Stimulated activated naive B cell treated with anti-CD40 and anti-IgM and Interleukin-4, amounts not matched to agents 10 μg/mL and 1 μg/mL and 100 μg/mL, for 72 hours (primary cell): ENCODE measurements at regions not wholly inside any gene's neighbourhood (a gene's known extent, or its start where the extent isn't known, plus 50 kb on each side); places are given as distances from the start of the nearest gene placed in this dataset.
A peak's percentile ranks its signal among the peaks of the same experiment; 100 is the strongest.

ENCODE experiments used
- ATAC-seq, 2 donors: fragments of 150-1000 bp; cut with Tn5 transposase; replicated peaks; 2 replicates each; pipeline ENCODE4 v1.10.0; 2021; ENCODE audit warnings: moderate library complexity in 1 of 2
- DNase-seq: peaks from one replicate; pipeline ENCODE4 v3.0.0; 2021
- H3K27ac Mint-ChIP-seq: one replicate; pipeline ENCODE4 v1.8.0; 2022; ENCODE audit warnings: mild to moderate bottlenecking, mixed read lengths
- H3K27me3 Mint-ChIP-seq, 2 donors: one replicate each; pipeline ENCODE4 v1.8.0; 2022; ENCODE audit warnings: mixed read lengths in 2 of 2
- H3K36me3 Mint-ChIP-seq, 2 donors: one replicate each; pipeline ENCODE4 v1.8.0; 2022; ENCODE audit warnings: mixed read lengths in 2 of 2, mild to moderate bottlenecking in 1 of 2
- H3K4me1 Mint-ChIP-seq, 2 donors: one replicate each; pipeline ENCODE4 v1.8.0; 2022; ENCODE audit warnings: mixed read lengths in 2 of 2, mild to moderate bottlenecking in 1 of 2
- H3K4me3 Mint-ChIP-seq, 2 donors: one replicate each; pipeline ENCODE4 v1.8.0; 2022; ENCODE audit warnings: mild to moderate bottlenecking in 2 of 2, mixed read lengths in 2 of 2, moderate library complexity in 1 of 2
- H3K9me3 Mint-ChIP-seq, 2 donors: one replicate each; pipeline ENCODE4 v1.8.0; 2022; ENCODE audit warnings: mixed read lengths in 2 of 2, mild to moderate bottlenecking in 1 of 2

DNA sequence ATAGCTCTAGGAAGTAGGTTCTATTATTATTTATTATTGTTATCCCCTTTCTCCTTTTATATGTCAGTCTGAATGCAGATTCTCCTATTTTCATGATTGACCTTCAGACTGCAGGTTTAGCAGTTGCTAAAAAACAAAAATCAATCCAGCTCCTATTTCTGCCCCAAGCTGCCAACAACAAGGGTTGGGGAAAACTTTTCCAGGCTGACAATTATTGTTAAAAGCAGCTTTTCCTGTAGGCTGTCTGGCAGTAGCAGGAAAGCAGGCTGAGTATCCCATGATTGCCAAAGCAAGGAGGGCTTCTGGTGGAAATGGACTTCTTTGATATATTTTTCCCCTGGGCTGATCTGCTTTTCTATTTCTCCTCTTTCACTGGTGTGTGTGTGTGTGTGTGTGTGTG is 78.0 kb upstream of the CTLA4 start:
- no peaks in the 10 kb centered on the region for H3K36me3 Mint-ChIP-seq
- peaks cover 9 to 18% of the 10 kb centered on the region in 2 donors for H3K4me1 Mint-ChIP-seq
- DNase-seq, result no peak
- no peak overlapping the region for H3K4me3 Mint-ChIP-seq
- peaks cover 27 to 31% of the 10 kb centered on the region in 2 donors for H3K27me3 Mint-ChIP-seq
- no peak overlapping the region for H3K27ac Mint-ChIP-seq
- ATAC-seq, result no peak
- peaks cover 0 to 1% of the 10 kb centered on the region in 2 donors for H3K9me3 Mint-ChIP-seq

- Mint-ChIP-seq H3K4me1 (peaks cover 8 to 18% of the 10 kb centered on the region in 2 donors), H3K27ac (no peak overlapping the region), H3K4me3 (no peak overlapping the region), H3K27me3 (peaks cover 29 to 32% of the 10 kb centered on the region in 2 donors), H3K9me3 (no peaks in the 10 kb centered on the region), H3K36me3 (no peaks in the 10 kb centered on the region)
- ATAC-seq (no peak), DNase-seq (no peak)
Observed at GRCh38 chr2:203790134-203790852, 77.3 kb upstream of the CTLA4 start.

DNA sequence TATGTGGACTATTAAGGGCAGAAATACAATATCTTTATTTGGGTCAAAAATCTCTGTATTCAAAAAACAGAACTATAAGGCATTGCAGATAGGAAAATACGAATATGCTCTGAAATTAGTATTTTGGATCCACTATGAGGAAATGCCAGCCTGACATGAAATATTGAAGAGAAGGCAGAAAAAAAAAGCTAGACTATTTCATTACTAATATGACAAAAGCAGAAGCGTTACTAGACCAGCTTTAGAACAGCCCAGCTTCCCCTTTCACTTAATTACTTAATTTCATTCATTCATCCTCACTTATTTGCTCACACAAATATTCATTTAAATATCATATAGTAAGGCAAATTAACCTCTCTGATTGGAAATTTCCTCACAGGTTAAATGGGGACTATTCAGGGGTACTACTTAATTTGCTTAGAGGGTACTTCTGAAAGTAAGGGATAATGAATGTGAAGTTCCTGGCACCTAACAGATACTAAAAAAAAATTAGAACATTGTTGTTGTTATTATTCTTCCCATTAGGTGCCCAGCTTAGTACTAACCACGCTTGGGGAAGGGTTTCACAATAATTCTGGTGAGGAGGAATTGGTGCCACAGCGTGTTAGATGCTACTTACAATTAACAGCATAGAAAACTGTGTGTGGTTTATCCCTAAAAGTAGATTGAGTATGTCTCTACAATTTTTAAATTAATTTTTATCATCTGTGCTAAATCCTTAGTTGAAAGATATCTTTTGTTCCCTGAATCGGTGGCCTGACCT is 71.1 kb upstream of the CTLA4 start:
- Mint-ChIP-seq H3K4me1 (peaks cover 10 to 15% of the 10 kb centered on the region in 2 donors), H3K27me3 (peaks cover 29 to 41% of the 10 kb centered on the region in 2 donors), H3K27ac (no peak overlapping the region), H3K9me3 (peaks cover 0 to 3% of the 10 kb centered on the region in 2 donors), H3K4me3 (no peak overlapping the region), H3K36me3 (no peaks in the 10 kb centered on the region)
- ATAC-seq (peak in 1 of 2 donors; percentile 45), DNase-seq (no peak)

DNA sequence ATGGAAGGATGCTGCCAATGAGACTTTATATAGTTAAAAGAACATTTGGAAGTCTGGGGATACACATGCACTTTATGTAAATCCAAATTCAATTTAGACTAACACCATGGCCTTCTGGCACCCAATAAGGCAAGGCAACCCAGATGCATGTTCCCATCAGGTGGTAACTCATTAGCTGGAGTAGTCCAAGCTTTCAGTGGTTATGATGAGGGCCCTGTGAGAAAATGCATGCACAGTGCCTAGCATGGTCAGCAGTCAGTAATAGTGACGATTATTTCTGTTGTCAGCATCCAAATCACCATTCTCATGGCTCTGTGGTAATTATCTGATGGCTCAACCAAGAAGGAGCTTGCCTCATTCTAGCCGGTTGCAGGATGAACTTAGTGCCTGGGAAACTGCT is 70.3 kb upstream of the CTLA4 start:
- ATAC-seq, result no peak
- no peak overlapping the region for H3K4me3 Mint-ChIP-seq
- peaks cover 0 to 3% of the 10 kb centered on the region in 2 donors for H3K9me3 Mint-ChIP-seq
- no peaks in the 10 kb centered on the region for H3K36me3 Mint-ChIP-seq
- H3K27me3 Mint-ChIP-seq, result peaks cover 23 to 39% of the 10 kb centered on the region in 2 donors
- H3K4me1 Mint-ChIP-seq, result peaks cover 10 to 15% of the 10 kb centered on the region in 2 donors
- no peak for DNase-seq
- no peak overlapping the region for H3K27ac Mint-ChIP-seq

DNA sequence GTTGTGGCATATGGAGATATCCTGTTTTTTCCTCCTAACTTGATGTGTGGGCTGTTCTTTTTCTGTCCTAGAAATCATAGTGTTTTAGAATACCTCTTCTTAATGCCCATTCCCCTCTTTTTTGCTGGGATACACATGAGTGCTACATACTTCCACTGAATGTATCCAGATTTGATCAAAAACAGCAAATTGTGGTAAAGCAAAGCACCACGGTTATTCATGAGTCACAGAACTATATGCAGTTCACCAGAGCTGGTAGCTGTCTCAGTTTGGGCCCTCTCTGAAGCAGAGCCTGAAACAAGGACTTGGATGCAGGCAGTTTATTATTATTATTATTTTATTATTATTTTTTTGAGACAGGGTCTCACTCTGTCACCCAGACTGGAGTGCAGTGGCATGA is 69.9 kb upstream of the CTLA4 start:
- Mint-ChIP-seq H3K27me3 (peaks cover 18 to 34% of the 10 kb centered on the region in 2 donors), H3K27ac (no peak overlapping the region), H3K36me3 (no peaks in the 10 kb centered on the region), H3K9me3 (peaks cover 0 to 3% of the 10 kb centered on the region in 2 donors), H3K4me3 (no peak overlapping the region), H3K4me1 (peaks cover 10 to 15% of the 10 kb centered on the region in 2 donors)
- ATAC-seq (no peak), DNase-seq (no peak)

- H3K9me3 Mint-ChIP-seq, result peaks cover 0 to 3% of the 10 kb centered on the region in 2 donors
- no peaks in the 10 kb centered on the region for H3K36me3 Mint-ChIP-seq
- H3K4me1 Mint-ChIP-seq, result peaks cover 10 to 15% of the 10 kb centered on the region in 2 donors
- peaks cover 23 to 40% of the 10 kb centered on the region in 2 donors for H3K27me3 Mint-ChIP-seq
- no peak overlapping the region for H3K27ac Mint-ChIP-seq
- no peak overlapping the region for H3K4me3 Mint-ChIP-seq
- DNase-seq, result no peak
- ATAC-seq, result peak in 1 of 2 donors; percentile 29
Observed at GRCh38 chr2:203798296-203799087, 69.1 kb upstream of the CTLA4 start.

DNA sequence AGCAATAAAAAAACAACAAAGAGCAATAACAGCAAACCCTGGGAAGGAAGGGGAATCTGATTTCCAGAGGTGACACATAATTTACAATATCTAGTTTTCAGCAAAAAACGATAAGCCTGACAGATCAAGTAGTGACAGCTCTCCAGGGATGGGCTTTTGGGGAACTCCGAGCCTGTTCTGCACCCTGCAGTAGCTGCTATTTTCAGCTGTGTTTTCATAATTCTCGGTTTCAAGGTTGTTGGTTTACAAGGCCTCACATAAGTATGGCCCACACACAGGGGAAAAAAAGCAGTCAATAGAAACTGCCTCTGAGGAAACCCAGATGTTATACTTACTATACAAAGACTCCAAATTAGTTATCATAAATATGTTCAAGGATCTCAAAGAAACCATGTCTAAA is 67.7 kb upstream of the CTLA4 start:
- ATAC-seq, result peak; percentile 98
- H3K27me3 Mint-ChIP-seq, result peaks cover 30 to 34% of the 10 kb centered on the region in 2 donors
- peaks cover 0 to 2% of the 10 kb centered on the region in 2 donors for H3K36me3 Mint-ChIP-seq
- no peak overlapping the region for H3K4me3 Mint-ChIP-seq
- DNase-seq, result peak; percentile 35
- no peak overlapping the region for H3K27ac Mint-ChIP-seq
- H3K4me1 Mint-ChIP-seq, result peaks cover 10 to 15% of the 10 kb centered on the region in 2 donors
- H3K9me3 Mint-ChIP-seq, result peaks cover 4 to 7% of the 10 kb centered on the region in 2 donors

DNA sequence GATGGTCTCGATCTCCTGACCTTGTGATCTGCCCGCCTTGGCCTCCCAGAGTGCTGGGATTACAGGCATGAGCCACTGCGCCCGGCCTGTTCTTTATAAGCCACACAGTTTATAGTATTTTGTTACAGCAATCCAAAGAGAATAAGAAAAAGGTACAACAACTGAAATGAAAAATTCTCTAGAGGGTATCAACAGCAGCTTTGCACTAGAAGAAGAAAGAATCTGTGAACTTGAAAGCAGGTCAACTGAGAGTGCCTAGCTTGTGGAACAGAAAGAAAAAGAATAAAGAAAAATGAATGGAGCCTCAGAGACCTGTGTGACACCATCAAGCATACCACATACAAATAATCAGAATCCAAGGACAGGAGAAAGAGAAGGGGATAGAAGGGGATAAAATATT is 66.8 kb upstream of the CTLA4 start:
- peaks cover 4 to 10% of the 10 kb centered on the region in 2 donors for H3K9me3 Mint-ChIP-seq
- H3K27me3 Mint-ChIP-seq, result peaks cover 33 to 35% of the 10 kb centered on the region in 2 donors
- DNase-seq, result no peak
- no peak for ATAC-seq
- H3K27ac Mint-ChIP-seq, result no peak overlapping the region
- H3K4me3 Mint-ChIP-seq, result no peak overlapping the region
- peaks cover 3 to 5% of the 10 kb centered on the region in 2 donors for H3K36me3 Mint-ChIP-seq
- H3K4me1 Mint-ChIP-seq, result peaks cover 10 to 15% of the 10 kb centered on the region in 2 donors

GRCh38 chr2:203802342-203803052 is 65.1 kb upstream of the CTLA4 start:
- DNase-seq (no peak), ATAC-seq (no peak)
- Mint-ChIP-seq H3K27ac (no peak overlapping the region), H3K4me3 (no peak overlapping the region), H3K4me1 (peaks cover 13 to 21% of the 10 kb centered on the region in 2 donors), H3K27me3 (peaks cover 43 to 49% of the 10 kb centered on the region in 2 donors), H3K36me3 (peaks cover 6 to 8% of the 10 kb centered on the region in 2 donors), H3K9me3 (peaks cover 7 to 14% of the 10 kb centered on the region in 2 donors)

GRCh38 chr2:203803053-203803429 is 64.5 kb upstream of the CTLA4 start:
- H3K4me3 Mint-ChIP-seq, result no peak overlapping the region
- peaks cover 6 to 8% of the 10 kb centered on the region in 2 donors for H3K36me3 Mint-ChIP-seq
- ATAC-seq, result no peak
- H3K27ac Mint-ChIP-seq, result no peak overlapping the region
- H3K27me3 Mint-ChIP-seq, result peaks cover 44 to 49% of the 10 kb centered on the region in 2 donors
- H3K4me1 Mint-ChIP-seq, result peaks cover 14 to 21% of the 10 kb centered on the region in 2 donors
- DNase-seq, result no peak
- H3K9me3 Mint-ChIP-seq, result peaks cover 7 to 14% of the 10 kb centered on the region in 2 donors

DNA sequence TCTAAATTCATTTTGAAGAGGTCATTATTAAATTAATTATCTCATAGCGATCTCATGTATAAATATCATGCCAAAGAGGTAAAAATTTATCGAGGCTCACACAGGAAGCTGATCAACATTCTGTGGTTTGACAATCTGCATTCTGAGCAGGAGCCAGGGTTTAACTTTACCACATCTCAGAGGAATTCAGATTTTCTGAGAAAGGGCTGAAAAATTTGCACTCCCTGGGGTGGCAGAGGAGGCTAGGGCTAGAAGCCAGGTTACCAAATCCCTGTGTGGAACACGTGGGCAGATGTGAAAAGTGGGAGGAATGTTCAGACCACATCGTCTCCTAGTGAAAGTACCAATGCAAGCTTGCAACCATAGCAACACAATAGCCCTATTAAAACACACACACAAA is 63.5 kb upstream of the CTLA4 start:
- H3K4me3 Mint-ChIP-seq, result no peak overlapping the region
- H3K27ac Mint-ChIP-seq, result no peak overlapping the region
- ATAC-seq (no peak), DNase-seq (no peak)
- H3K9me3 Mint-ChIP-seq, result peaks cover 7 to 14% of the 10 kb centered on the region in 2 donors
- peaks cover 6 to 8% of the 10 kb centered on the region in 2 donors for H3K36me3 Mint-ChIP-seq
- H3K4me1 Mint-ChIP-seq, result peaks cover 13 to 18% of the 10 kb centered on the region in 2 donors
- H3K27me3 Mint-ChIP-seq, result peaks cover 38 to 50% of the 10 kb centered on the region in 2 donors

- peaks cover 8 to 10% of the 10 kb centered on the region in 2 donors for H3K4me1 Mint-ChIP-seq
Observed at GRCh38 chr2:203804764-203805485, 62.6 kb upstream of the CTLA4 start.

DNA sequence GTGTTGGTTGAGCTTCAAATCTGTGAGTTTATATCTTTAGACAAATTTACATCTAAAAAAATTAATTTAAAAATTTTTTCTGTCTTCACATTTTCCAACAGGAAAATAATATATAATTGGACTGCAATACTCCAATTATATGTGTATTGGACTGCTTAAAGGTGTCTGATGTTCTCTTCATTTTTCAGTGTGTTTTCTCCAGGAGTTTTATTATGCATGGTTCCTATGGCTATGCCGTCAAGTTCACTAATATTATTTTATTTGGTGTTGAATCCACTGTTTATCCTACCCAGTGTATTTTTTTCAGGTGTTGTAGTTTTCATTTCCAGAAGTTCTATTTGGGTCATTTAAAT is 62.1 kb upstream of the CTLA4 start:
- Mint-ChIP-seq H3K4me1 (peaks cover 4 to 5% of the 10 kb centered on the region in 2 donors), H3K9me3 (peaks cover 7 to 14% of the 10 kb centered on the region in 2 donors), H3K27ac (no peak overlapping the region), H3K4me3 (no peak overlapping the region), H3K27me3 (peaks cover 49 to 63% of the 10 kb centered on the region in 2 donors), H3K36me3 (peaks cover 8 to 9% of the 10 kb centered on the region in 2 donors)
- ATAC-seq, result no peak
- DNase-seq, result no peak

More at GRCh38 chr2:203804764-203805485, 62.6 kb upstream of the CTLA4 start:
- Mint-ChIP-seq H3K27ac (no peak overlapping the region), H3K9me3 (peaks cover 7 to 14% of the 10 kb centered on the region in 2 donors), H3K4me3 (no peak overlapping the region), H3K27me3 (peaks cover 44 to 58% of the 10 kb centered on the region in 2 donors), H3K36me3 (peaks cover 6 to 8% of the 10 kb centered on the region in 2 donors)
- DNase-seq, result no peak
- no peak for ATAC-seq
